Activated B cell treated with CpG ODN at 0.5 μM for 24 hours (primary cell): ENCODE measurements at regions not wholly inside any gene's neighbourhood (a gene's known extent, or its start where the extent isn't known, plus 50 kb on each side); places are given as distances from the start of the nearest gene placed in this dataset.

Experiments
- ATAC-seq: fragments of 200-7000 bp; cut with Tn5 transposase; one replicate; pipeline ENCODE4 v1.10.0; 2021; ENCODE audit warnings: low read depth, mild to moderate bottlenecking, moderate library complexity
- CTCF ChIA-PET: fragments of 350-600 bp; sonication (Branson Sonifier 250); formaldehyde crosslinking; loops from one replicate; lab custom pipeline; 2021; ENCODE audit warnings: antibody characterized with exemption; lab: Charles Lee
- POLR2A ChIA-PET: fragments of 350-600 bp; sonication (Branson Sonifier 250); formaldehyde crosslinking; loops from one replicate; lab custom pipeline; 2021; ENCODE audit warnings: antibody characterized with exemption; lab: Charles Lee
- DNase-seq: peaks from one replicate; pipeline ENCODE4 v3.0.0; 2022
- H3K27ac Mint-ChIP-seq: one replicate; pipeline ENCODE4 v1.8.0; 2020; ENCODE audit warnings: mixed read lengths
- H3K27me3 Mint-ChIP-seq: one replicate; pipeline ENCODE4 v1.8.0; 2021; ENCODE audit warnings: mixed read lengths
- H3K36me3 Mint-ChIP-seq: one replicate; pipeline ENCODE4 v1.8.0; 2021; ENCODE audit warnings: low read depth, mixed read lengths
- H3K4me1 Mint-ChIP-seq: one replicate; pipeline ENCODE4 v1.8.0; 2021; ENCODE audit warnings: mixed read lengths
- H3K4me3 Mint-ChIP-seq: one replicate; pipeline ENCODE4 v1.8.0; 2020; ENCODE audit warnings: mild to moderate bottlenecking, mixed read lengths
- H3K9me3 Mint-ChIP-seq: one replicate; pipeline ENCODE4 v1.8.0; 2020; ENCODE audit warnings: mixed read lengths
- CTCF ChIP-seq: fragments of 200-600 bp; IDR thresholded peaks from one replicate; pipeline ENCODE4 v1.8.0; 2022; ENCODE audit warnings: antibody characterized with exemption, mild to moderate bottlenecking
- intact Hi-C: fragments of 100-400 bp; cut with micrococcal nuclease; formaldehyde crosslinking; loops from one replicate; pipeline ENCODE4 v1.15.1; 2024

GRCh38 chr6:8825726-8826125, 390.4 kb upstream of the SLC35B3 start:
- Mint-ChIP-seq H3K9me3 (no peaks in the 10 kb centered on the region), H3K36me3 (no peaks in the 10 kb centered on the region), H3K4me1 (no peaks in the 10 kb centered on the region), H3K27ac (no peak overlapping the region), H3K27me3 (no peaks in the 10 kb centered on the region), H3K4me3 (no peak overlapping the region)
- ATAC-seq (no peak), DNase-seq (no peak)
- ChIA-PET CTCF (interaction anchor here (0.7 kb wide), 1 partner anchor 150 kb away, joined by 3 read pairs; no protein-coding TSS in a partner anchor), POLR2A (no interaction called here)
- intact Hi-C loops: no loop called here
- no peak for TF ChIP-seq CTCF

GRCh38 chr6:8821981-8822381, 386.6 kb upstream of the SLC35B3 start:
- no peaks in the 10 kb centered on the region for H3K4me1 Mint-ChIP-seq
- no peak overlapping the region for H3K4me3 Mint-ChIP-seq
- intact Hi-C loops: no loop called here

GRCh38 chr6:8820313-8820712, 385.0 kb upstream of the SLC35B3 start:
- ChIA-PET POLR2A (no interaction called here), CTCF (no interaction called here)
- no peaks in the 10 kb centered on the region for H3K27me3 Mint-ChIP-seq
- H3K4me1 Mint-ChIP-seq: no peaks in the 10 kb centered on the region
- intact Hi-C loops: no loop called here
- no peaks in the 10 kb centered on the region for H3K9me3 Mint-ChIP-seq
- no peak overlapping the region for H3K4me3 Mint-ChIP-seq
- DNase-seq (no peak), ATAC-seq (no peak)
- TF ChIP-seq CTCF: no peak
- no peaks in the 10 kb centered on the region for H3K36me3 Mint-ChIP-seq
- H3K27ac Mint-ChIP-seq: no peak overlapping the region

More at GRCh38 chr6:8821981-8822381, 386.6 kb upstream of the SLC35B3 start:
- H3K27ac Mint-ChIP-seq: no peak overlapping the region
- H3K9me3 Mint-ChIP-seq: no peaks in the 10 kb centered on the region
- CTCF ChIA-PET: no interaction called here
- POLR2A ChIA-PET: no interaction called here
- no peak for TF ChIP-seq CTCF
- ATAC-seq: no peak
- no peaks in the 10 kb centered on the region for H3K27me3 Mint-ChIP-seq
- H3K36me3 Mint-ChIP-seq: no peaks in the 10 kb centered on the region
- no peak for DNase-seq

GRCh38 chr6:8819446-8819845, 384.1 kb upstream of the SLC35B3 start:
- H3K27ac Mint-ChIP-seq: no peak overlapping the region
- H3K4me3 Mint-ChIP-seq: no peak overlapping the region

GRCh38 chr6:8814440-8815000, 379.2 kb upstream of the SLC35B3 start:
- Mint-ChIP-seq H3K4me1 (no peaks in the 10 kb centered on the region), H3K27me3 (no peaks in the 10 kb centered on the region), H3K4me3 (no peak overlapping the region), H3K9me3 (peaks cover 4% of the 10 kb centered on the region), H3K36me3 (no peaks in the 10 kb centered on the region), H3K27ac (no peak overlapping the region)
- no peak for ATAC-seq
- ChIA-PET CTCF (no interaction called here), POLR2A (no interaction called here)
- TF ChIP-seq CTCF: no peak
- intact Hi-C loops: no loop called here
- no peak for DNase-seq

More at GRCh38 chr6:8819446-8819845, 384.1 kb upstream of the SLC35B3 start:
- TF ChIP-seq CTCF: no peak
- H3K9me3 Mint-ChIP-seq: no peaks in the 10 kb centered on the region
- no peaks in the 10 kb centered on the region for H3K27me3 Mint-ChIP-seq
- CTCF ChIA-PET: no interaction called here
- POLR2A ChIA-PET: no interaction called here
- intact Hi-C loops: no loop called here
- no peak for ATAC-seq
- H3K4me1 Mint-ChIP-seq: no peaks in the 10 kb centered on the region
- DNase-seq: no peak
- no peaks in the 10 kb centered on the region for H3K36me3 Mint-ChIP-seq
